Right kidney (tissue), 1 donor: ENCODE measurements at regions not wholly inside any gene's neighbourhood (a gene's known extent, or its start where the extent isn't known, plus 50 kb on each side); places are given as distances from the start of the nearest gene placed in this dataset.
A peak's percentile ranks its signal among the peaks of the same experiment; 100 is the strongest.
"Not testable (repeated sequence)": the region's sequence is repeated elsewhere in the genome, so short reads cannot be mapped to it uniquely, and the experiment has no call there.

Experiments
- DNase-seq: peaks from one replicate; pipeline ENCODE4 v3.0.0-alpha.2; 2016

DNA sequence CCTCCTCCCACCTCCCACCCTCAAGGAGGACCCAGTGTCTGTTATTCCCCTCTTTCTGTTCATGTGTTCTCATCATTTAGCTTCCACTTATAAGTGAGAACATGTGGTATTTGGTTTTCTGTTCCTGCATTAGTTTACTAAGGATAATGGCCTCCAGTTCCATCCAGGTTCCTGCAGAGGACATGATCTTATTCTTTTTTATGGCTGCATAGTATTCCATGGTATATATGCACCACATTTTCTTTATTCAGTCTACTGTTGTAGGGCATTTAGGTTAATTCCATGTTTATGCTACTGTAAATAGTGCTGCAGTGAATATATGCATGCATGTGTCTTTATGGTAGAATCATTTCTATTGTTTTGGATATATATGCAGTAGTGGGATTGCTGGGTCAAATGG, 180.4 kb upstream of the KLF3 start:
- DNase-seq = not testable (repeated sequence)

DNA sequence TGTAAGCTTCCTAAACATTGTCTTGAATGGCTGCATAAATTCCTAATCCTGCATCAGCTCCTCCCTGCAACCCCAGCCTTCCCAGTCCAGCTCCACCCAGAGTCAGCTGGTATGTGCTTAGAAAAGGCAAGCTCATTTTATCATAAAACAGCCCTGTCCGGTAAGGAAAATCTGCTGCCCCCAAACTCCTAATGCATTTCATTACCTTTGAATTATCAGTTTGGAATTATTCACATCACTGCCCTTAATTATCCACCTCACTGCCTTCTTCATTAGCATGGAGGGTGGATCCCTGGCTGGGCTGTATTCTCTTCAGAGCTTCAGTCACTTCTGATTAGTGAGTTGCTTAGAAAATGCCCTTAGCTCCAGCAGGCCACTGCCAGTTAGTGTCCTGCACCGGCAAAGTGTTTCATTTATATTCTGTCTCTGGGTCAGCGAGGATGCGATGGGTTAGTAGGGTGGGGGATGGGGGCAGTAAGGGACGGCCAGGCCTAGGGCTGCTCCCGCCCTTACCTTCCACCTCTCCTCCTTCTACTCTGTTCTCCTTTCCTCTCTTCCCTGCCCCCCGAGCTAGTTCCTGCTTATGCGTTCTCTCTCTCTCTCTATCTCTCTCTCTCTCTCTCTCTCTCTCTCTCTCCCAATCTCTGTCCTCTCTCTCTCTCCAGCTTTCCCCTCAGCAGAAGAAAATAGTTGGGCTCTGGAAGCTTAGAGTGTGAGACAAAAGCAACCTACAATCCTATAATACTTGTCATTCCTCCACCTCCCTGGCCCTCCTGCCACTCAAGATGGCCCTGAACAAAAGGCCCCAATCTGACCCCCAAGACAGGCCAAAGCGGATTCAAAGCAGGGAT, 174.8 kb upstream of the KLF3 start:
- peak; percentile 60 for DNase-seq

DNA sequence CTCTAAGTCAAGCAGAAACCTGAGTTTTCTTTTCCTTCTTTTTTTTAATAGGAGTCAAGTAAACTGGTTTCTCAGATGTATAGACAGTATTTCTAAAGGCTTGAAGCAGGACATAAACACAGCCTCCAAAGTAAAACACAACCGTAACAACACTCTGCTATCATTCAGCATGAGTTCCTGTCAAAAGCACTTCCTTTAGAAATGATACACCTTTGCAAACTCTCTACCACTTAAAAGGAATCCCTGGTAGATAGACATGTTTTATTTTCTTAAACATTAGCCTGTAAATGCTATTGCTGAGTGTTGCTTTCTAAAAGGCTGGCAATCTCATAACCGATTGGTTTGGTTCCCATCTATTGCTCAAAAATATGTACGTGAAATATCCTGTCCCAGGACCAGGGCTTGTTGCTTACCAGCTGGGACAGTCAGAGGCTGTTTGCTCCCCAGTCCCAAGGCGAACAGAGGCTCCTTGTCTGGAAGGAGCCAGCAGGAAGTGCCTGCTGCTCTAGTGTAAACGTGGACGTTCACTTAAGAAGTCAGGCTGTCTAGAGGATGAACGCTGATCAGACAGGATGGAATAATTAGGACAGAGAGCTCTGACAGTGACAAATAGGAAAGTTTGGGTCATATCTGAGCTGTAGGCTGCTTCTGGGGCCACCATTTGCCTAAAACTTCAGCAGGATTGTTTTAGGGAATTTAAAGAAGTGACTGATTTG, 173.9 kb upstream of the KLF3 start:
- peak; percentile 12 for DNase-seq

DNA sequence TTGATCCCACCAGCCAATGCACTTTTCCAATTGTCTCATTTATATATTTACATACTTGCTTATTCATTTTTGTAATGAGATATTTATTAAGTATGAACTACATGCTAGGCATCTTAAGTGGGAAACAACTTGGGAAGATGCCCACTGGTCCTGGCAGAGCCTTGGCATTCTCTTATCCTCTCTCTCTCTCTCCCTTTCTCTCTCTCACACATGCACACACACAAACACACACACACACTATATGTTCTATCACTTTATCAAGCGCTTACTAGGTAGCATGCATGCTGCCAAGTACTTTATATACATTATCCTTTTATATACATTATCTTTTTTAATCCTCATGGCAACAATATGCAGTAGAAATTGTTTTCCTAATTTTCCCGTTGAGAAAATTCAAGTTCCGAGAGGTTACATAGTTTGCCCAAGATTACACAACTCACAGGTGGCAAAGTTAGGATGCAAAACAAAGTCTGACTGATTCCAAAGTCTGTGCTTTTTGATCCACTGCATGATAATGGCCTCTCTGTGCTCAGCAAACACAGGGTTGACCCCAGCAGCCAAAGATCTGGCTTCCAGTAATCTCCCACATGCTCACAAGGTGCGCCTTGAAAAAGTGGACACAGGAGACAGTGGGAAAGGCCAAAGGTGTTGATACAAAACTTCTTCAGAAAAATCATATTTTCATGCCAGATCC, 173.1 kb upstream of the KLF3 start:
- DNase-seq = no peak

DNA sequence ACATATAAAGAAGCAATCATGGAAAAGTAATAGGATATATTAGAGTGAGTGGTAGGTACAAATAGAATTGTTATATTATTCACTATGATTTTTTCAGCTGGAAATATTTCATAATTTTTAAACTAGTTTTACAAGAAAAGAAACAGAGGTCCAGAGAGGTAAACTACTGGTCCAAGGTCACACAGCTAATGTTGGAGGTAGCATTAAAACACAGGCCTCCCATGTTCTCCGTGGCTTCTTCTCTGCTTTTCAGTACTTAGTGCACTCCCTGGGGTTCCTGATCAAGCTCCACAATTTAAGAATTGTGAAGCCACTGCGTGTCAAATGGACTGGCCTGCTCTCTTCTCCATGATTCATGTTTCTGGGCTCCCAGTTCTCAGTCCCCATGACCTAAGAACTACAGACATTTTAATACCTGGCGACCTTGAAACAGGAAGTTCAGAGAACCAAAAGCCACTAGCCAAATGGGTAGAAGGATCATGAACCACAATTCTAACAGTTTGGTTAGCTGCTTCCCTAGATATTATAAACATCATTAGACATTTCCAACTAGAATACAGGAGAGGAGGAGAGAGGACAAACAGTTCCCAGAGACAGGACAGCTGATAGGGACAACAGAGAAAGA, 172.0 kb upstream of the KLF3 start:
- no peak for DNase-seq

DNA sequence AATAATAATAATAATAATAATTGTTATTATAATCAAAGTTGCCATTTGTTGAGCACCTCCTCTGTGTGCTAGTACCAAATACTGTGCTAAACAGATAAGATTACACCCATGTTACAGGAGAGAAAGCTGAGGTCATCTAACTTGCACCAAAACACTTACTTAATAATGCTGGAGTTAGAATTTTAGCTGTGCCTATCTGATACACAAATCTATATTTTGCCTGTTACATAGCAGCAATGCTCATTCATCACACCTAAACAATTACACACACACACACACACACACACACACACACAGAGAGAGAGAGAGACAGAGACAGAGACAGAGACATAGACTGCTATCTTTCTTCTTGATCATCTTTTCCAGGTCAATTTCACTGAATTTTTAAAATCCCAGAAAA, 170.9 kb upstream of the KLF3 start:
- DNase-seq = no peak

DNA sequence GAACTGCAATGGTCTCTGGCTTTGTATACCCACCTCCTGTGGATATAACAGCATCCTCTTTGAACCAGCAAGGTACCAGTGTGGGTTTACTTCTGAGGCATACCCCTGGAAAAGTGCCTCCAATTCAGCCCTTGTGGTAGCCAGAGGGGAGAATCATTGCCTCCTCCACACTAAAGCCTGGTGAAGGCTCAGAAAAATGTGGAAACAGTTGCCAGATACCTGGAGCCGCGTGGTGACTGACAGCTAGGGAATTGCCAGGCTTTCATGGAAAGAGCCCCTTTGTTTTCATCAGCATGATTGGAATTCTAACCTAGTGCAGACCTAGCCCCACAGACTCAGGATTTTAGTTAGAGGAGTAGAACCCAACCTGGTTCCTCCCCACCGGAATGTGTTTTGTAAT, 168.6 kb upstream of the KLF3 start:
- DNase-seq = no peak

DNA sequence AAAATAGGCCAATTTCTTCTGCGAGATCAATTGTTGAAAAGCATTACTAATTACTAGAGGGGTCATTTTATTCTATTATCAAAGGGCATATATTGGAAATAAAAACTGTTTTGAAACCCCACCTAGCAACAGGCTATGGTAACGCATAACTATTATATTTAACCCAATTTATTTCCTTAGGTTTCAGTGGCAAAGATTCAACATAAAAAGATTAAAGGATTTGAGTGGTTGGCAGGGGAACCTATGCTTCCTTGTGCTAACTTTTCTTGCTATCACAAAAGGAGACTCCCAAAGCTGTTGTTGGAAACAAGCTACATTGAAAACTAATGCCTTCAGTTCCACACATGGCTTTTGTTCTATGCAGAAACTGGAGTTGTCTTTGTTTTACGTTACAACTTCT, 166.9 kb upstream of the KLF3 start:
- no peak for DNase-seq

DNA sequence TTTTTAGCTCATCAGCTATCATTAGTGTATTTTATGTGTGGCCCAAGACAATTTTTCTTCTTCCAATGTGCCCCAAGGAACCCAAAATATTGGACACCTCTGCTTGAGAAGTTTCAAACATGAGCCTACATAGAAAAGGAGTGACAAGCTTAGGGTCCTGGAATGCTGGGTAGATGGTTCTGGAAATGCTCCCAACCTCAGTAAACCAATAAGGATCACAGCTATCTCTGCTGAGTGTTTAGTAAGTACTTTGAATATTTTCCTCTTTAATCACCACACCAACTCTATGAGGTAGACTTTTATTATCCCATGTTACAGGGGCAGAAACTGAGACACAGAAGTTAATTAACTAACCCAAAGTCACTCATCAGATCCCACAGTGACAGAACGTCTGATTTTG, 164.9 kb upstream of the KLF3 start:
- no peak for DNase-seq

DNA sequence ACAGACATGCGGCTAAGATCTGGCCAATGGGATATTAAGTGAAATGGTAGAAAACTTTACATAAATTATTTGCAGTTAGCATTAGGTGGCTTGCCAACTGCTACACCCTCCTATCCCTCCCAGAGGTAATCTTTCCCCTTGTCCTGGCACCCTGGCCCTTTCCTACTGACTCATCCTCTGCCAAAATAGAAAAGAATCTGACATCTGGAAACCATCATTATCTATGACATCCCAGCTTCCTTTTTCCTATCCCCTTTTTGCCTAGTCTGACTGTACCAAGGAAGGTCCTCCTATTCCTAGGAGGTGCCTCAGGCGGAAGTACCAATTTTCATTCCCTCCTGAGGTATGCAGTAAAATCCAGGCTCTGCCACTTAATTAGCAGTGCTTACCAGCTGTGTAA, 163.6 kb upstream of the KLF3 start:
- DNase-seq = no peak

DNA sequence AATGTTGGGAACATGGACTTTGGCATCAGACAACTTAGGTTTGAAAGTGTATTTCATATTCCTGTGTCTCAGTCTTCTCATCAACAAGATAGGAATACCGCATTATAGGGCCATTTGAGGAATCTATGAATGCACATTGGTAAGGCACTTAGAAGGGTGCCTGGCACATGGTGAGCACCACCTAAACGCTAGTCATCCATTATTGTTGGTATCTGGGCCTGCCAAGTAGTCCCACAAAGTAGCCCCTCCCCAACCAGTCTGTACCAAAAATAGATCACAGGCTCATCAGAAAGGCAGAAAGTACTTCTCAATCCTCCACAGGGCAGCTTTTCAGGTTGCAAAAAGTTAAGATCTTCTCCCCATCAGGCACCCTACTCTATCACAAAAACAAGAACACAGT, 162.3 kb upstream of the KLF3 start:
- DNase-seq = no peak

DNA sequence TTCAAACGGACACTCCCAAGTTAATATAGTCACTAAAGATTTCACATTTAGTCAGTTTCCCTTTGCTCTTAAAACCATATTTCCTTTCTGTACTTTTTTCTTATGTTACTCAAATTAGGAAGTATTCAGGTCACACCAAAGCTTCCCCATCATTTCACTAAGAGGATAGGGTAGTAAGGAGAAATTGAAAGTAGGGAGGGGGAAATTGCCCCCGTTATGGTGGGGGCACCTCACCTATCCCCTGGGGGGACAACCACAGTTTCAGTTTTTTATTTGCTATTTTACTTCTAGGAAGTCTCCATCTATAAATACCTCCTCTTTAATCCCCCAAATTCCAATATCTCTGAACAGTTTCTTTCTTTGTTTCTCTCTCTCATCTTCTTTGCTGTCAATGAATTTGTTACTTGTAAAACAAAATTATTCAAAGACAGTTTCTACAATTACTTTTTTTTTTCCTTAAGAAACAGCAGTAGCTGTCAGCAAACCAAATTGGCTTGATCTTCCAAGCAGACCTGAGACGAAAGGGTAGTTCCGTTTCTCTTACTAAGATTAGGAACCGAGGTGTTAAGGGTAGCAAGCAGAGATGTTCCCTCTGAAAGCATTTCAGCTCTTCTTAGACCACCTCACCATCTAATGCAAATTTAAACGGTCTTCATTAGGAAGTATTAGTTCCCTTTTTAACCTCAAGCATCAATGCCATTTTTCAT, 160.2 kb upstream of the KLF3 start:
- DNase-seq = no peak

DNA sequence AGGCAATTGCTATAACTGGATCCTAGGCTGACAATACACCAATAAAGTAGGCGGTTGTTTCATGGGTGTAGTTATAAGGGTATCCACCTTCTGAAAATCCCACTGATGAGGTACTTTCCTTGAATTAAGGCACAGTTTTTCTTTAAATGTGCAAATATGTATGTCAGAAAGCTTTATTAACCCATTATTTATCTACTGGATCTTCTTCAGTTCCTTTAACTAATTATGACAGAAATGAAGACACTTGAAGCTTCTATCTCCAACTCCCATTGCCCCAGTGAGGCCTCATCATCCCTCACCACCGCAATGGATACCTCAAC, 159.6 kb upstream of the KLF3 start:
- no peak for DNase-seq

DNA sequence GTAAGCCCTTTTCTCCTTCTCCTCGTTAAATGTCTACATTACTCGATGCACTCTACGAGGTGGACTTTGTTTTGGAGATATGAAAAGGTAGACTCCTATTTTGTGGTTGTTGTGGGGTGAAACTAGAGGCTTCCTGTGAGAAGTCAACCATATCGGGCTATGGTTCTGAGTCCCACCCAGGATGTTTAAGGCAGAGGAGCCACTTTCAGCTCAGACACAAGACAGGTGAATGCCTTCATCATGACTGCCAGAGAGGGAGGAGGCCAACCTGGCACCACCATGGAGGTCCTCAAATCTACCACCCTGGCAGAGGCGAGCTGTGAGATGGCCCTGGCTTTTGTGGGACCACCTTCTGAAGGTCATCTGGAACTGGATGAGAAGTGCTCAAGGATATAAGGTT, 154.4 kb upstream of the KLF3 start:
- DNase-seq = no peak

DNA sequence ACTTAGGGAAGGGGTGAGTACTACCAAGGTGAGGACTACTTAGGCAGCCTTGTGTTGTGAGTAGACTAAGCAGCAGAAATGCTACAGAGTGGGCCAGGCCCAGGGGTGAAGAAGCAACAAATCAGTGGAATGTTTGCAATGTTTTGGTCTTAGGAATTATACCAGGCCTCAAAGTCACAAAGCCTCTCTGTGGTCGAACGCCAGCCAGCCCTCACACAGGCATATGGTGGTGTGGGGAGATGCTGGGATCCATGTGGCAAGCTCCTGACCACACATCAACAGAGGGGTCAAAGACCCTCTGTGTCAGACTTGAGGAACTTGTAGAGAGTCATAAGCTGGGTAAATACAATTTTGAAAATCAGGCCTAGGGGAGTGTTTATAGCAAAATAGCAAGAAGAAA, 153.8 kb upstream of the KLF3 start:
- DNase-seq = no peak

DNA sequence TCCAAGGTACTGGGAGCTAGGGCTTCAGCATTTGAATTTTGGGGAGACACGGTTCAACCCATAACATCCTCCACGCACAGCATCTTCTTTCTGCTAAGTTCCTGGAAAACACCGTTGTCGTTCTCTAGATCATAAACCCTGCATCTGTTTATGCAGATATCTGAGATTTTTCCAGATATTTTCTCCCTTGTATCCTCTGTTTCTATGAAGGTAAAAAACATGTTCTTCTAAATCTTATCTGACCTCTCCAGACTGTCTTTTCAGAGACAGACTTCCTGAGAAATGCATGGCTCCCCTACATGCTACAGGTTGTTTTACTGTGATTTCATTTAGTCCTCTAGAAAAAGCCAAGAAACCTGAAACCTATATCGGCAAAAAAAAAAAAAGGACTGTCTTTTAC, 152.3 kb upstream of the KLF3 start:
- DNase-seq = no peak

DNA sequence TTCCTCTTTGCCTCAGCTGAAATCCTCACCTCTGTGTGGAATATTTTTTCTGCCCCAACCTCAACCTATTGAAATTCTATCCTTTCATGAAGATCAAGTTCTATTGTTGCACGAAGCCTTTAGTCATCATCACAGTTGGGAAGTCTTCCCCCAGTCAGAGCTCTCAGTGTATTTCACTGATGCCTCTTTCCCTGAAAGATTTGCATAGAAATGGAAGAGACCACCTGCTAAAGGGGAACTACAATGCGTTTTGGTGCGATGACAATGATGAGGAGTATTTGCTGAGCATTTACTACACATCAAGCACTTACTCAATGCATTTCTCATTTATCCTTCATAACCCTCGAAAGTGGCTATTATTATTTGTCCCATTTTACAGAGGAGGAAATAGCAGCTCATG, 151.2 kb upstream of the KLF3 start:
- DNase-seq = no peak

DNA sequence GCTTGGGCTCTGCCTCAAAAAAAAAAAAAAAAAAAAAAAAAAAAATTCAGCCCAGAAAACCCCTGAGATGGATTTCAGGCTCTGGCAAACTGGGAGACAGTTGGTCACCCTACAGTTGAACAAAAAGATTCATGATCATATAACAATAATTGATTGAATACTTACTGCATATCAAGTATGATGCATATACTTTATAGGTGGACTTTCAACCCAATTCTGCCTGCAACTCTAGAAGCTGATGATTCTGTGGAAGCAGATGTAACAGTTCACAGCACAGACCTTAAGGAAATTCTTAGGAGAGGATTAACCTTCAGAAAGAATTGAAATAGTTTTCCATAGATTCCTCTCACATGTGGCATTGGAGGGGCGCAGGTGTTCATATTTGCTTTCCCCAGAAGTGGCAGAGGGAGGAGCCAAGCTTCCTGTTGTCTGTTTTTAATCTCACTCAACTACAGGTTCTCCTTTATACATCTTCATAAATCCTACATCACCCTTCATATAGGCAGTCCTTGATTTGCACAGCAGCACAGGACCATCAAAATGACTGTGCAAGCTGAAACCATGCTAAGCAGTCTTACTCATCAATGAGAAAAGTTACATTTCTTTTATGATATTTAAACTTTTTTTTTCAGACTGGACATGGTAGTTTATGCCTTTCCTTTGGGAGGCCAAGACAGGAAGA, 149.4 kb upstream of the KLF3 start:
- no peak for DNase-seq

DNA sequence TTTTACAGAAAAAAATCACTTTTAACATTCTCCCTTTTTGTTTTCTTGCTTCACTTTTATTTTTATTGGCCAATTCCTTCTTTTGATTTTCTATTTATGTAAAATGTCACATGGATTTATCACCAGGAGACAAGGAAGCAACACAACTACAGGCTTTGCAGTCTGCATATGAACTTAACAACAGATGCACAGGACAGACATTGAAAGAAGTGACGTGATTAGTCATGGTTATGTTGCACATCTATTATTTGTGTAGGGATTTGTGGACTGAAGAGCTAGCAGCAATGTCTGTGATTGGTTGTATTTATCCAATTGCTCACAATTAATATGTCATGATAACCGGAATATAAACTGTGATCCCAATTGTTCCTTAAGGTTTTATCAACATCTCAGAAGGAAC, 147.8 kb upstream of the KLF3 start:
- no peak for DNase-seq

DNA sequence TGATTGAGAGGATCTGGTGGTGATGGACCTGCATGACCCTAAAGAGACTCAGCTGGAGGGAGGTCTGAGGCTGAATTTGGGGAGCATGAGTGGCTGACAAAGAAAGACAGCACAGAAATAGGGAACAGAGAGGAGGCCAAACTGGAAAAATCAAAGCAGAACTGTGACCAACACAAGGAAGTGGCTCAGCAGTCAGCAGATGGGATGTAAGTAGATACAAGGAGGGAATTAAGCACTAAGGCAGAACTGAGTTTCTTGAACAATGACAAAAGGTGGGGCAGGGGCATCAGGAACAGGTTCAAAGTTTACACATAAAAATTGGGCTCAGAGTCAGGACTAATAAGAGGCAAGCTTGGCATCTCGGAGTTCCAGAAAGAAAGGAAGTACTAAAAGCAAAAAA, 144.3 kb upstream of the KLF3 start:
- DNase-seq = no peak

DNA sequence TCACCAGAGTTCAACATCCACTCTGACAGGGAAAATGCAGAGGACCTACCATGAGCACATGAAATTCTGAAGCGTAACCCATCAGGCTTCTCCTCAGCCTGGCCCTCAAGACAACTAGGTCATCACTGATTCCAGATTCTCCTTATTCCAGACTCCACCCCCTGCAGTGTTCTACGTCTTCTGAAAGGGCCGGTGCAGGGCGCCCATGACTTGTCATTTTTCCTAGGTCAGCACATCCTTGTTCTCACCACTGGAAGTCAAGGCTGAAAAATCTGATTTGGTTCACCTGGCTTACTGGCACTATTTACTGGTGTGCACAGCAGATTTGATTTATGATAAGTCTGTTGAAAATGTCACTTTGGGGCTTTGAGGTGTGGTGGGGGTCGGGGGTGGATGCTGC, 140.9 kb upstream of the KLF3 start:
- no peak for DNase-seq
